ENCODE measurements at regions not wholly inside any gene's neighbourhood (a gene's known extent, or its start where the extent isn't known, plus 50 kb on each side); places are given as distances from the start of the nearest gene placed in this dataset.

DNA sequence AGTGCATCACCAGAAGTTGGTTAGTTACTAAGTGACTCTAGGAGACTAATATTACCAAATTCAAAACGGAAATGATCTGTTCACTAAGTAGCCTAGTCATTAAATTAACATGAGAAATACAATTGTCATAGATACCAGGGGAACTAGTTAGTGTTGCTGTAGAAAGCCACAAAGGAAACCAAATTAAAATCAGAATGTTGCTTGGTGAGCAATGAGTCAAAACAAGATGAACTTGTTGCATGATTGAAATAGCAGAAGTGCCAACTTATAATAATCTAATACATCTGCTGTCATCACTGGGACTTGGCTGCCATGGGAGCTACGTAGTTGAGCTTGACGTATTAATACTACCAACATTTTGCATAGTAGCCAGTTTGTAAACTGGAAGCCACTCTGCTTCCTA lies 458.1 kb downstream of the DIPK2A start:
- Histone ChIP-seq H3K4me3 (no peak overlapping the region), H3K36me3 (no peaks in the 10 kb centered on the region), H3K9me3 (no peaks in the 10 kb centered on the region), H3K27me3 (no peaks in the 10 kb centered on the region), H3K4me1 (no peaks in the 10 kb centered on the region), H3K27ac (no peak overlapping the region)
- TF ChIP-seq, protein P1, sequence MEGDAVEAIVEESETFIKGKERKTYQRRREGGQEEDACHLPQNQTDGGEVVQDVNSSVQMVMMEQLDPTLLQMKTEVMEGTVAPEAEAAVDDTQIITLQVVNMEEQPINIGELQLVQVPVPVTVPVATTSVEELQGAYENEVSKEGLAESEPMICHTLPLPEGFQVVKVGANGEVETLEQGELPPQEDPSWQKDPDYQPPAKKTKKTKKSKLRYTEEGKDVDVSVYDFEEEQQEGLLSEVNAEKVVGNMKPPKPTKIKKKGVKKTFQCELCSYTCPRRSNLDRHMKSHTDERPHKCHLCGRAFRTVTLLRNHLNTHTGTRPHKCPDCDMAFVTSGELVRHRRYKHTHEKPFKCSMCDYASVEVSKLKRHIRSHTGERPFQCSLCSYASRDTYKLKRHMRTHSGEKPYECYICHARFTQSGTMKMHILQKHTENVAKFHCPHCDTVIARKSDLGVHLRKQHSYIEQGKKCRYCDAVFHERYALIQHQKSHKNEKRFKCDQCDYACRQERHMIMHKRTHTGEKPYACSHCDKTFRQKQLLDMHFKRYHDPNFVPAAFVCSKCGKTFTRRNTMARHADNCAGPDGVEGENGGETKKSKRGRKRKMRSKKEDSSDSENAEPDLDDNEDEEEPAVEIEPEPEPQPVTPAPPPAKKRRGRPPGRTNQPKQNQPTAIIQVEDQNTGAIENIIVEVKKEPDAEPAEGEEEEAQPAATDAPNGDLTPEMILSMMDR (IDR thresholded peaks at IDR 0.05) = no peak
- intact Hi-C loops (cut with DNase I) = no loop called here
- DNase-seq (ENCODE audit: low spot score in 2 of 2) = no peak

DNA sequence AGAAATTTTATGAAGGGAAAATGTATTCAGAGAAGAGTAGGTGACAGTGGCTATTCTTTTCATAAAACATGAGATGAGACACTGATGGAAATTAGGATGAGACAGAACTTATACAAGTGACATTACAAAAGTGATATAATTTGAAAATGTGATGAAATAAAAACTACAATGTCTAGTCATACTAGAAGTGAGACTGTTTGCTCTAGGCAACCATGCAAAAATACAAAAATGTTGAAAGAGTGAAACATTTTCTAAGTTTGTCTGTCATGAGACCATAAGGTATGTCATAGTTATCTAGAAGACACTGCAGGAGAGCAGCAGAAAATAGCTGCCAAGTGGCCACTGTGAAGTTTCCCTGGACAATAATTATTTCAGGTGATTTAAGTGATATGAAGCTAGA lies 459.5 kb downstream of the DIPK2A start:
- TF ChIP-seq, protein P1 (IDR thresholded peaks at IDR 0.05) = no peak
- Histone ChIP-seq H3K9me3 (no peaks in the 10 kb centered on the region), H3K4me1 (no peaks in the 10 kb centered on the region), H3K4me3 (no peak overlapping the region), H3K27me3 (no peaks in the 10 kb centered on the region), H3K27ac (no peak overlapping the region), H3K36me3 (no peaks in the 10 kb centered on the region)
- intact Hi-C loops (cut with DNase I) = no loop called here
- no peak for DNase-seq (ENCODE audit: low spot score in 2 of 2)

GRCh38 chr3:144433006-144433405 lies 461.4 kb downstream of the DIPK2A start:
- H3K9me3 ChIP-seq = no peaks in the 10 kb centered on the region
- no peaks in the 10 kb centered on the region for H3K36me3 ChIP-seq
- intact Hi-C loops (cut with DNase I) = no loop called here
- H3K4me3 ChIP-seq = no peak overlapping the region
- DNase-seq (ENCODE audit: low spot score in 2 of 2) = no peak
- TF ChIP-seq, protein P1 (IDR thresholded peaks at IDR 0.05) = no peak
- no peak overlapping the region for H3K27ac ChIP-seq
- H3K27me3 ChIP-seq = no peaks in the 10 kb centered on the region
- H3K4me1 ChIP-seq = no peaks in the 10 kb centered on the region

GRCh38 chr3:144437989-144438388 lies 466.4 kb downstream of the DIPK2A start:
- DNase-seq (ENCODE audit: low spot score in 2 of 2) = no peak
- intact Hi-C loops (cut with DNase I) = no loop called here
- no peak overlapping the region for H3K27ac ChIP-seq

GRCh38 chr3:144444061-144444460 lies 472.4 kb downstream of the DIPK2A start:
- TF ChIP-seq, protein P1 (IDR thresholded peaks at IDR 0.05) = no peak

More at GRCh38 chr3:144437989-144438388, 466.4 kb downstream of the DIPK2A start:
- H3K4me3 ChIP-seq = no peak overlapping the region
- H3K9me3 ChIP-seq = no peaks in the 10 kb centered on the region
- no peaks in the 10 kb centered on the region for H3K36me3 ChIP-seq
- TF ChIP-seq, protein P1 (IDR thresholded peaks at IDR 0.05) = no peak
- no peaks in the 10 kb centered on the region for H3K4me1 ChIP-seq
- no peaks in the 10 kb centered on the region for H3K27me3 ChIP-seq

GRCh38 chr3:144444546-144444945 lies 472.9 kb downstream of the DIPK2A start:
- H3K27ac ChIP-seq = no peak overlapping the region
- no peaks in the 10 kb centered on the region for H3K9me3 ChIP-seq
- no peak for DNase-seq (ENCODE audit: low spot score in 2 of 2)
- no peaks in the 10 kb centered on the region for H3K36me3 ChIP-seq
- H3K27me3 ChIP-seq = no peaks in the 10 kb centered on the region
- no peaks in the 10 kb centered on the region for H3K4me1 ChIP-seq
- TF ChIP-seq, protein P1 (IDR thresholded peaks at IDR 0.05) = no peak
- no peak overlapping the region for H3K4me3 ChIP-seq
- intact Hi-C loops (cut with DNase I) = no loop called here

More at GRCh38 chr3:144444061-144444460, 472.4 kb downstream of the DIPK2A start:
- Histone ChIP-seq H3K27ac (no peak overlapping the region), H3K36me3 (no peaks in the 10 kb centered on the region), H3K27me3 (no peaks in the 10 kb centered on the region), H3K9me3 (no peaks in the 10 kb centered on the region), H3K4me3 (no peak overlapping the region), H3K4me1 (no peaks in the 10 kb centered on the region)
- intact Hi-C loops (cut with DNase I) = no loop called here
- no peak for DNase-seq (ENCODE audit: low spot score in 2 of 2)
